GM12878 (cell line): ENCODE measurements at regions not wholly inside any gene's neighbourhood (a gene's known extent, or its start where the extent isn't known, plus 50 kb on each side); places are given as distances from the start of the nearest gene placed in this dataset.

Experiments used
- ATAC-seq: fragments of 200-7000 bp; cut with Tn5 transposase; 3 replicates; pipeline ENCODE4 v1.9.1; 2020; ENCODE audit warnings: mild to moderate bottlenecking, moderate library complexity
- BruUV-seq: library from RNA; stranded (reverse); fragments of 400-500 nt; replicated peaks from 2 replicates; lab custom pipeline; 2021; lab: Mats Ljungman, UMichigan
- CTCF ChIA-PET: fragments of 300-600 bp; sonication (Branson Sonifier 250); formaldehyde crosslinking; extraction: SDS; loops from one replicate; lab custom pipeline; 2021; ENCODE audit warnings: inconsistent platforms; lab: Yijun Ruan, JAX
- POLR2A ChIA-PET: fragments of 350-600 bp; formaldehyde crosslinking; extraction: SDS; loops from one replicate; lab custom pipeline; 2021; ENCODE audit warnings: inconsistent platforms; lab: Charles Lee
- RAD21 ChIA-PET: fragments of 300-600 bp; sonication (Branson Sonifier 250); formaldehyde crosslinking; loops from one replicate; lab custom pipeline; 2023; ENCODE audit warnings: antibody characterized with exemption; ENCODE audit not compliant: unreplicated experiment; lab: Charles Lee
- SMC1A ChIA-PET: fragments of 300-600 bp; sonication (Branson Sonifier 250); formaldehyde crosslinking; loops from one replicate; lab custom pipeline; 2023; ENCODE audit not compliant: unreplicated experiment, uncharacterized antibody; lab: Charles Lee
- DNase-seq: peaks from one replicate; pipeline ENCODE4 v3.0.0-alpha.2; 2011; ENCODE audit warnings: low read depth, low spot score
- FAIRE-seq: peaks from 3 replicates; lab custom pipeline; 2011; peaks lifted over from hg19 to GRCh38; lab: Jason Lieb, UNC
- H2AFZ ChIP-seq: 2 replicates; pipeline ENCODE4 v1.6.0; 2011; ENCODE audit warnings: low read depth, low read length, control low read depth; ENCODE audit not compliant: control insufficient read depth
- H3K27ac ChIP-seq: 2 replicates; pipeline ENCODE4 v1.5.1; 2011; ENCODE audit warnings: control low read depth; ENCODE audit not compliant: control insufficient read depth, insufficient read depth
- H3K27me3 ChIP-seq, 2 experiments: replicated peaks in 1 of 2; 2 replicates each; pipeline versions ENCODE4 v1.6.0 to v1.6.1; 2011; ENCODE audit warnings: low read length in 1 of 2; ENCODE audit not compliant: control insufficient read depth in 2 of 2, insufficient read depth in 2 of 2
- H3K36me3 ChIP-seq, 2 experiments: 2 replicates each; pipeline ENCODE4 v1.5.1; 2011; ENCODE audit warnings: low read length in 1 of 2; ENCODE audit not compliant: control insufficient read depth in 2 of 2, insufficient read depth in 2 of 2
- H3K4me1 ChIP-seq: 2 replicates; pipeline ENCODE4 v1.6.1; 2011; ENCODE audit warnings: mild to moderate bottlenecking, low read length, moderate library complexity, mixed read lengths; ENCODE audit not compliant: control insufficient read depth, insufficient read depth
- H3K4me2 ChIP-seq: 2 replicates; pipeline ENCODE4 v1.6.0; 2011; ENCODE audit warnings: control low read depth; ENCODE audit not compliant: control insufficient read depth, insufficient read depth
- H3K4me3 ChIP-seq: fragments of 200-600 bp; sonication (generic); 2 replicates; pipeline ENCODE4 v1.5.1; 2016
- H3K79me2 ChIP-seq: 2 replicates; pipeline ENCODE4 v1.6.0; 2011; ENCODE audit warnings: low read length; ENCODE audit not compliant: control insufficient read depth, insufficient read depth
- H3K9ac ChIP-seq: 2 replicates; pipeline ENCODE4 v1.8.0; 2011; ENCODE audit warnings: low read length, control low read depth, mixed read lengths; ENCODE audit not compliant: control insufficient read depth, insufficient read depth
- H3K9me3 ChIP-seq: replicated peaks from 3 replicates; pipeline ENCODE4 v1.5.1; 2011; ENCODE audit warnings: mild to moderate bottlenecking, low read length; ENCODE audit not compliant: control insufficient read depth, insufficient read depth
- H4K20me1 ChIP-seq: 2 replicates; pipeline ENCODE4 v1.6.0; 2011; ENCODE audit not compliant: control insufficient read depth, insufficient read depth
- ATF7 ChIP-seq: fragments of 450-650 bp; IDR thresholded peaks from 2 replicates; pipeline ENCODE4 v1.6.1; 2016; ENCODE audit warnings: low read depth, mild to moderate bottlenecking
- BCL11A ChIP-seq: IDR thresholded peaks from 2 replicates; pipeline ENCODE4 v1.6.1; 2011; ENCODE audit warnings: low read depth, low read length
- ETV6 ChIP-seq, 2 experiments: fragments of 450-650 bp in 1 of 2; IDR thresholded peaks in 1 of 2; conservative IDR thresholded peaks in 1 of 2; 2 replicates each; pipeline ENCODE4 v1.6.1; 2014; ENCODE audit warnings: antibody characterized with exemption in 1 of 2, borderline replicate concordance in 1 of 2, low read depth in 1 of 2, mild to moderate bottlenecking in 1 of 2, moderate library complexity in 1 of 2
- HCFC1 ChIP-seq: fragments of 150-350 bp; IDR thresholded peaks from 2 replicates; pipeline ENCODE4 v1.6.1; 2014; ENCODE audit warnings: low read length
- IRF3 ChIP-seq: fragments of 450-650 bp; IDR thresholded peaks from 2 replicates; pipeline ENCODE4 v1.6.1; 2014; ENCODE audit warnings: mild to moderate bottlenecking
- MEF2B ChIP-seq: fragments of 450-650 bp; IDR thresholded peaks from 2 replicates; pipeline ENCODE4 v1.6.1; 2018; ENCODE audit warnings: mild to moderate bottlenecking, moderate library complexity; ENCODE audit not compliant: partially characterized antibody, poor library complexity, severe bottlenecking
- NFIC ChIP-seq: IDR thresholded peaks from 2 replicates; pipeline ENCODE4 v1.6.1; 2012; ENCODE audit warnings: low read depth, mild to moderate bottlenecking, inconsistent platforms, low read length, moderate library complexity
- NR2F1 ChIP-seq: fragments of 450-650 bp; conservative IDR thresholded peaks from 2 replicates; pipeline ENCODE4 v1.6.1; 2017; ENCODE audit warnings: mild to moderate bottlenecking
- RAD21 ChIP-seq: IDR thresholded peaks from 2 replicates; pipeline ENCODE4 v1.6.1; 2011; ENCODE audit warnings: mild to moderate bottlenecking, low read depth, low read length, moderate library complexity; ENCODE audit not compliant: insufficient read depth
- RB1 ChIP-seq: fragments of 450-650 bp; formaldehyde crosslinking; IDR thresholded peaks from 2 replicates; pipeline ENCODE4 v1.6.1; 2017; ENCODE audit warnings: mild to moderate bottlenecking, borderline replicate concordance
- RFX5 ChIP-seq: IDR thresholded peaks from 2 replicates; pipeline ENCODE4 v1.6.1; 2011; ENCODE audit warnings: low read depth, low read length, improper control_type of control experiment
- SMARCA5 ChIP-seq: fragments of 450-650 bp; IDR thresholded peaks from 2 replicates; pipeline ENCODE4 v1.6.1; 2017; ENCODE audit warnings: mild to moderate bottlenecking
- TCF12 ChIP-seq: IDR thresholded peaks from 2 replicates; pipeline ENCODE4 v1.6.1; 2011; ENCODE audit warnings: low read depth, mild to moderate bottlenecking, low read length
- WGBS: methylation state at CpG from one replicate; pipeline ENCODE4 v1.1.6; 2016; ENCODE audit warnings: low lambda C conversion rate; ENCODE audit not compliant: insufficient replicate concordance, insufficient coverage; ENCODE audit errors: missing lambda C conversion rate; 5-methylcytosine and 5-hydroxymethylcytosine counted together
- in situ Hi-C: fragments of 300-500 bp; cut with MboI; formaldehyde crosslinking; loops from 9 replicates; pipeline ENCODE4 v1.14.3; 2018; ENCODE audit warnings: mixed read lengths
- intact Hi-C: fragments of 100-400 bp; cut with micrococcal nuclease; formaldehyde crosslinking; loops from one replicate; pipeline ENCODE4 v1.14.2; 2022; ENCODE audit not compliant: unreplicated experiment
- TF ChIP-seq, protein P1 (sequence below), 3 experiments: IDR thresholded peaks in 2 of 3; conservative IDR thresholded peaks in 1 of 3; 2 replicates each; pipeline ENCODE4 v1.5.1; 2011; ENCODE audit warnings: low read depth in 3 of 3, low read length in 3 of 3, mild to moderate bottlenecking in 3 of 3, control low read depth in 2 of 3, moderate library complexity in 2 of 3, inconsistent platforms in 1 of 3, mixed read lengths in 1 of 3; ENCODE audit not compliant: control insufficient read depth in 2 of 3, insufficient read depth in 1 of 3; ENCODE audit errors: extremely low read depth in 1 of 3

GRCh38 chr2:185667452-185667851 lies 71.2 kb upstream of the FSIP2 start:
- RAD21 ChIA-PET, result no interaction called here
- SMC1A ChIA-PET, result no interaction called here
- intact Hi-C loops, result no loop called here
- no peaks in the 10 kb centered on the region for H3K36me3 ChIP-seq
- H3K4me1 ChIP-seq, result no peaks in the 10 kb centered on the region
- no peak overlapping the region for H3K4me3 ChIP-seq
- H4K20me1 ChIP-seq, result no peaks in the 10 kb centered on the region
- POLR2A ChIA-PET, result interaction anchor here (0.5 kb wide), 1 partner anchor 175 kb away, joined by 4 read pairs; no protein-coding TSS in a partner anchor
- CTCF ChIA-PET, result no interaction called here
- no peak overlapping the region for H2AFZ ChIP-seq
- BruUV-seq, result no TSS peak
- no peaks in the 10 kb centered on the region for H3K27me3 ChIP-seq
- no peak overlapping the region for H3K4me2 ChIP-seq
- 45% methylated on average over 2 of the region's 2 CpGs for WGBS
- TF ChIP-seq ATF7 (peak; percentile 56; the same call in 1 of the 2 replicates), RAD21 (no peak), NR2F1 (no peak)
- H3K79me2 ChIP-seq, result no peaks in the 10 kb centered on the region
- ATAC-seq (no peak), DNase-seq (no peak), FAIRE-seq (no peak)
- in situ Hi-C loops, result no loop called here
- no peak overlapping the region for H3K27ac ChIP-seq
- H3K9ac ChIP-seq, result no peak overlapping the region
- no peaks in the 10 kb centered on the region for H3K9me3 ChIP-seq

- ATAC-seq (no peak), FAIRE-seq (no peak), DNase-seq (no peak)
- POLR2A ChIA-PET, result no interaction called here
- no peak overlapping the region for H3K4me2 ChIP-seq
- BruUV-seq, result no TSS peak
- CTCF ChIA-PET, result no interaction called here
- in situ Hi-C loops, result no loop called here
- H3K4me3 ChIP-seq, result no peak overlapping the region
- RAD21 ChIA-PET, result no interaction called here
- no peak overlapping the region for H2AFZ ChIP-seq
- no peaks in the 10 kb centered on the region for H4K20me1 ChIP-seq
- TF ChIP-seq RB1, result no peak
- TF ChIP-seq MEF2B, result no peak
- no peak for TF ChIP-seq HCFC1
- no peak for TF ChIP-seq ETV6 (conservative IDR thresholded peaks at IDR 0.05 in 1 of 2, IDR thresholded peaks at IDR 0.05 in 1 of 2; ENCODE audit: borderline replicate concordance in 1 of 2, low read depth in 1 of 2)
- TF ChIP-seq RFX5, result no peak
- TF ChIP-seq, protein P1, sequence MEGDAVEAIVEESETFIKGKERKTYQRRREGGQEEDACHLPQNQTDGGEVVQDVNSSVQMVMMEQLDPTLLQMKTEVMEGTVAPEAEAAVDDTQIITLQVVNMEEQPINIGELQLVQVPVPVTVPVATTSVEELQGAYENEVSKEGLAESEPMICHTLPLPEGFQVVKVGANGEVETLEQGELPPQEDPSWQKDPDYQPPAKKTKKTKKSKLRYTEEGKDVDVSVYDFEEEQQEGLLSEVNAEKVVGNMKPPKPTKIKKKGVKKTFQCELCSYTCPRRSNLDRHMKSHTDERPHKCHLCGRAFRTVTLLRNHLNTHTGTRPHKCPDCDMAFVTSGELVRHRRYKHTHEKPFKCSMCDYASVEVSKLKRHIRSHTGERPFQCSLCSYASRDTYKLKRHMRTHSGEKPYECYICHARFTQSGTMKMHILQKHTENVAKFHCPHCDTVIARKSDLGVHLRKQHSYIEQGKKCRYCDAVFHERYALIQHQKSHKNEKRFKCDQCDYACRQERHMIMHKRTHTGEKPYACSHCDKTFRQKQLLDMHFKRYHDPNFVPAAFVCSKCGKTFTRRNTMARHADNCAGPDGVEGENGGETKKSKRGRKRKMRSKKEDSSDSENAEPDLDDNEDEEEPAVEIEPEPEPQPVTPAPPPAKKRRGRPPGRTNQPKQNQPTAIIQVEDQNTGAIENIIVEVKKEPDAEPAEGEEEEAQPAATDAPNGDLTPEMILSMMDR (IDR thresholded peaks at IDR 0.05 in 2 of 3, conservative IDR thresholded peaks at IDR 0.05 in 1 of 3; ENCODE audit: control insufficient read depth in 2 of 3, extremely low read depth in 1 of 3, insufficient read depth in 1 of 3, low read depth in 3 of 3, low read length in 3 of 3), result no peak
- no peak for TF ChIP-seq SMARCA5
- TF ChIP-seq IRF3, result no peak
- TF ChIP-seq BCL11A, result no peak
- no peak for TF ChIP-seq NFIC
- TF ChIP-seq TCF12, result no peak
- H3K4me1 ChIP-seq, result no peaks in the 10 kb centered on the region
- no peaks in the 10 kb centered on the region for H3K9me3 ChIP-seq
- no peak overlapping the region for H3K9ac ChIP-seq
- no peaks in the 10 kb centered on the region for H3K79me2 ChIP-seq
- no peak overlapping the region for H3K27ac ChIP-seq
- intact Hi-C loops, result no loop called here
- H3K27me3 ChIP-seq, result no peaks in the 10 kb centered on the region
- SMC1A ChIA-PET, result interaction anchor here (0.9 kb wide), 1 partner anchor 9 kb away, joined by 3 read pairs; no protein-coding TSS in a partner anchor
- no peaks in the 10 kb centered on the region for H3K36me3 ChIP-seq
Measured at GRCh38 chr2:185668710-185669109, 69.9 kb upstream of the FSIP2 start.
